ENCODE measurements at regions not wholly inside any gene's neighbourhood (a gene's known extent, or its start where the extent isn't known, plus 50 kb on each side); places are given as distances from the start of the nearest gene placed in this dataset.

- DNase-seq, result no peak
Observed at GRCh38 chr20:60064554-60065196, 106.5 kb downstream of the CDH26 start.

- DNase-seq, result no peak
Observed at GRCh38 chr20:60065741-60066437, 107.7 kb downstream of the CDH26 start.

- DNase-seq, result no peak
Observed at GRCh38 chr20:60066438-60066823, 108.2 kb downstream of the CDH26 start.

GRCh38 chr20:60068509-60068908 lies 110.3 kb downstream of the CDH26 start:
- DNase-seq, result no peak

- DNase-seq, result no peak
Observed at GRCh38 chr20:60069656-60070055, 111.4 kb downstream of the CDH26 start.

- DNase-seq, result no peak
Observed at GRCh38 chr20:60070791-60071190, 112.6 kb downstream of the CDH26 start.

- DNase-seq, result no peak
Observed at GRCh38 chr20:60071965-60072364, 113.7 kb downstream of the CDH26 start.

GRCh38 chr20:60073086-60073485 lies 114.9 kb downstream of the CDH26 start:
- no peak for DNase-seq

- DNase-seq, result no peak
Observed at GRCh38 chr20:60073504-60073903, 115.3 kb downstream of the CDH26 start.

GRCh38 chr20:60074276-60074675 lies 116.1 kb downstream of the CDH26 start:
- DNase-seq, result no peak

GRCh38 chr20:60078351-60079250 lies 120.4 kb downstream of the CDH26 start:
- no peak for DNase-seq

- no peak for DNase-seq
Observed at GRCh38 chr20:60080401-60080800, 122.2 kb downstream of the CDH26 start.

- no peak for DNase-seq
Observed at GRCh38 chr20:60085551-60086132, 127.4 kb downstream of the CDH26 start.

- DNase-seq, result no peak
Observed at GRCh38 chr20:60086821-60087562, 128.8 kb downstream of the CDH26 start.

- no peak for DNase-seq
Observed at GRCh38 chr20:60087563-60088105, 129.4 kb downstream of the CDH26 start.

- no peak for DNase-seq
Observed at GRCh38 chr20:60088236-60088635, 130.0 kb downstream of the CDH26 start.

- no peak for DNase-seq
Observed at GRCh38 chr20:60090631-60091030, 132.4 kb downstream of the CDH26 start.

GRCh38 chr20:60091305-60091704 lies 133.1 kb downstream of the CDH26 start:
- no peak for DNase-seq

GRCh38 chr20:60091861-60092260 lies 133.6 kb downstream of the CDH26 start:
- no peak for DNase-seq

GRCh38 chr20:60092729-60093128 lies 134.5 kb downstream of the CDH26 start:
- no peak for DNase-seq

- no peak for DNase-seq
Observed at GRCh38 chr20:60095456-60095855, 137.2 kb downstream of the CDH26 start.

GRCh38 chr20:60096166-60096565 lies 137.9 kb downstream of the CDH26 start:
- no peak for DNase-seq

Data from left kidney (tissue), 1 donor.